ENCODE measurements at regions not wholly inside any gene's neighbourhood (a gene's known extent, or its start where the extent isn't known, plus 50 kb on each side); places are given as distances from the start of the nearest gene placed in this dataset.

DNA sequence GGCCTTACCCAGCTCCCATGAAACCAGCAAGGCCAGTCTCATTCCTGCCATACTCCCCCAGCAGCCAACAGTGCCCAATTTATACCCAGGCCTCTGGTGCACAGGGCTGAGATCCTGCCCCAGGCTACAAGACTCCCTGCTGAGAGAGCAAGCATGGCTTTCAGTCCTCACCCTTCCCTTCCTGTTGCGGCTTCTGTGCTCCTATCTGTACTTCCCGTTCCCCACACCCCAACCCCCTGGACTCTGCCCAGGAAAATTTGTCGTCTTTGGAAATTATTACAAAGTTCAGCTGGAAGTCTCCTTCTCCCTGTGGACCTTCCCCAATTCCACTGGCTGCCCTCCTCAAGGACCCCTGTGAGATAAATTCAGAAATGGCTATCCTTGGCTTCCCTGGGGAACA, 84.1 kb upstream of the GK2 start:
- H3K9me3 ChIP-seq, result no peaks in the 10 kb centered on the region
- TF ChIP-seq POLR2A (IDR thresholded peaks at IDR 0.05), result no peak
- TF ChIP-seq, protein P1, sequence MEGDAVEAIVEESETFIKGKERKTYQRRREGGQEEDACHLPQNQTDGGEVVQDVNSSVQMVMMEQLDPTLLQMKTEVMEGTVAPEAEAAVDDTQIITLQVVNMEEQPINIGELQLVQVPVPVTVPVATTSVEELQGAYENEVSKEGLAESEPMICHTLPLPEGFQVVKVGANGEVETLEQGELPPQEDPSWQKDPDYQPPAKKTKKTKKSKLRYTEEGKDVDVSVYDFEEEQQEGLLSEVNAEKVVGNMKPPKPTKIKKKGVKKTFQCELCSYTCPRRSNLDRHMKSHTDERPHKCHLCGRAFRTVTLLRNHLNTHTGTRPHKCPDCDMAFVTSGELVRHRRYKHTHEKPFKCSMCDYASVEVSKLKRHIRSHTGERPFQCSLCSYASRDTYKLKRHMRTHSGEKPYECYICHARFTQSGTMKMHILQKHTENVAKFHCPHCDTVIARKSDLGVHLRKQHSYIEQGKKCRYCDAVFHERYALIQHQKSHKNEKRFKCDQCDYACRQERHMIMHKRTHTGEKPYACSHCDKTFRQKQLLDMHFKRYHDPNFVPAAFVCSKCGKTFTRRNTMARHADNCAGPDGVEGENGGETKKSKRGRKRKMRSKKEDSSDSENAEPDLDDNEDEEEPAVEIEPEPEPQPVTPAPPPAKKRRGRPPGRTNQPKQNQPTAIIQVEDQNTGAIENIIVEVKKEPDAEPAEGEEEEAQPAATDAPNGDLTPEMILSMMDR (IDR thresholded peaks at IDR 0.05), result no peak
- no peak overlapping the region for H3K27ac ChIP-seq
- no peaks in the 10 kb centered on the region for H3K4me1 ChIP-seq
- H3K27me3 ChIP-seq, result no peaks in the 10 kb centered on the region
- H3K36me3 ChIP-seq, result no peaks in the 10 kb centered on the region
- DNase-seq, result no peak
- H3K4me3 ChIP-seq, result no peak overlapping the region

DNA sequence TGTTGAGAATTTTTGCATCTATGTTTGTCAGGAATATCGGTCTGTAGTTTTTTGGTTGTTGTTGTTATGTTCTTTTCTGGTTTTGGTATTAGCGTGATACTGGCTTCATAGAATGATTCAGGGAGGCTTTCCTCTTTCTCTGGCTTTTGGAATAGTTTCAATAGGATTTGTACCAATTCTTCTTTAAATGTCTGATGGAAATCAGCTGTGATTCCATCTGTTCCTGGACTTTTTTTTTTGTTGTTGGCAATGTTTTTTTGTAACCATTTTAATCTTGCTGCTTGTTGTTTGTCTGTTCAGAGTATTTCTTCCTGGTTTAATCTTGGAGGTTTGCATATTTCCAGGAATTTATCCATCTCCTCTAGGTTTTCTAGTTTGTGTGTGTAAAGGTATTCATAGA, 81.5 kb upstream of the GK2 start:
- no peak for TF ChIP-seq POLR2A (IDR thresholded peaks at IDR 0.05)
- TF ChIP-seq, protein P1 (IDR thresholded peaks at IDR 0.05), result no peak
- H3K27ac ChIP-seq, result no peak overlapping the region
- no peaks in the 10 kb centered on the region for H3K36me3 ChIP-seq
- H3K4me1 ChIP-seq, result no peaks in the 10 kb centered on the region
- H3K27me3 ChIP-seq, result no peaks in the 10 kb centered on the region
- H3K9me3 ChIP-seq, result no peaks in the 10 kb centered on the region
- H3K4me3 ChIP-seq, result no peak overlapping the region
- no peak for DNase-seq

DNA sequence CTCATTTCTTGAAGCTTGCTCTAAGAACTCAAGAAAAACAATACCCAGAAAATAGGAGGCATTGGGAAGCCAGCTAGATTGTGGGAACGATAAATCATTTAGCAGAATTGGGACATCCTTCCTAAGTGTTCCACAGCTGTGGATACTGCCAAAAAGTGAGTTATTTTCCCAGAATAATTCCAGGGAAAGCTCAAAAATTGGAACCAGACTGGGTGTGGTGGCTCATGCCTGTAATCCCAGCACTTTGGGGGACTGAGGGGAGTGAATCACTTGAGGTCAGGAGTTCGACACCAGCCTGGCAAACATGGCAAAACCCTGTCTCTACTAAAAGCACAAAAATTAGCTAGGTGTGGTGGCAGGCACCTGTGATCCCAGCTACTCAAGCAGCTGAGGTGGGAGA, 68.2 kb upstream of the GK2 start:
- Histone ChIP-seq H3K27ac (no peak overlapping the region), H3K27me3 (no peaks in the 10 kb centered on the region), H3K9me3 (no peaks in the 10 kb centered on the region), H3K4me1 (no peaks in the 10 kb centered on the region), H3K4me3 (no peak overlapping the region), H3K36me3 (no peaks in the 10 kb centered on the region)
- DNase-seq, result no peak
- TF ChIP-seq, protein P1 (IDR thresholded peaks at IDR 0.05), result no peak
- TF ChIP-seq POLR2A (IDR thresholded peaks at IDR 0.05), result no peak

DNA sequence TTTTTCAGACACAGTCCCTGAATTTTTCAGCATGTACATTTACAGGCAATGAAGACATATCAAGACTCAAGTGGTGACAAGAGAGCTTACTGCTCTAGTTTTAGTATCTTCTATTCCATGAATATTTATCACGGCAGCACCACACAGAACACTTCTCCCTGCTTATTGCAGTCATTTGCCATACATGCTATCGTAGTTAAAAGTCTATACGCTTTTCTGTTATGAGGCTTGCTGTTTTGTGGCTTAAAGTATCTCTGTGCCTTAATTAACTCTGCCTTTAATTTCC, 65.4 kb upstream of the GK2 start:
- no peak overlapping the region for H3K4me3 ChIP-seq
- H3K27ac ChIP-seq, result no peak overlapping the region
- no peak for DNase-seq
- no peaks in the 10 kb centered on the region for H3K27me3 ChIP-seq
- no peaks in the 10 kb centered on the region for H3K36me3 ChIP-seq
- H3K4me1 ChIP-seq, result no peaks in the 10 kb centered on the region
- H3K9me3 ChIP-seq, result no peaks in the 10 kb centered on the region
- TF ChIP-seq POLR2A (IDR thresholded peaks at IDR 0.05), result no peak

DNA sequence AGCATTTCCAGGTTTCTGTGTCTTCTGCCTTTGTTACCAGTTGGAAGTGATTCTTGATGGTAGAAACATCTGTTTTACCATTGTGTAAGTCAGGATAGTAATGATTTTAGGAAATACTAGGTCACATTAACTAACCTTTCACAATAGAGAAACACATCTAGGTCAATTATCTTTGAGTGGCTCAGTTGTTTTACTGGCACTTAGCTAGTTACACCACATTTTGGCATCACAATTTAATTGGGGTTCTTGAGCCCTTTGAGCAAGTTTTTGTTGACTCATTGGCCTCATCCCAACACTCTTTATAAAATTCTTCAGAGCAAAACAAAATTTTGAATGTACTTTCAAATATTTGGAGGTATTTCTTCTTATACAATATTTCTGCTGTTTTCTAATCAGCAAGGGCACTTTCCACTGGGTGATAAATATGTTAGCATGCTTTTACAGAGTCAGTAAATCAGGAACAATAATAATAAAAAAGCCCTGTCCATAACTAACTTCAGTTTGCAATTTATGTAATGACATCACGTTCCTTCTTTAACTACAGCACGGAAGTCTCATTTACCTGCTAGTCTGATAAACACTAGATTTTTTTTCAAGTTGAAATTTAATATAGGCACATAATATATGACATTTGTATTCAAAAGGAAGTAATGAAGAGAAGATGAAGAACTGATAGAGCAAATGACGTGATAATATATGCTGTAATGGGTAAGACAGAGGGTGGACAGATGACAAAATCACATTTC, 64.8 kb upstream of the GK2 start:
- Histone ChIP-seq H3K9me3 (no peaks in the 10 kb centered on the region), H3K4me3 (no peak overlapping the region), H3K36me3 (no peaks in the 10 kb centered on the region), H3K4me1 (no peaks in the 10 kb centered on the region), H3K27ac (no peak overlapping the region), H3K27me3 (no peaks in the 10 kb centered on the region)
- TF ChIP-seq, protein P1 (IDR thresholded peaks at IDR 0.05), result no peak
- TF ChIP-seq POLR2A (IDR thresholded peaks at IDR 0.05), result no peak
- no peak for DNase-seq

DNA sequence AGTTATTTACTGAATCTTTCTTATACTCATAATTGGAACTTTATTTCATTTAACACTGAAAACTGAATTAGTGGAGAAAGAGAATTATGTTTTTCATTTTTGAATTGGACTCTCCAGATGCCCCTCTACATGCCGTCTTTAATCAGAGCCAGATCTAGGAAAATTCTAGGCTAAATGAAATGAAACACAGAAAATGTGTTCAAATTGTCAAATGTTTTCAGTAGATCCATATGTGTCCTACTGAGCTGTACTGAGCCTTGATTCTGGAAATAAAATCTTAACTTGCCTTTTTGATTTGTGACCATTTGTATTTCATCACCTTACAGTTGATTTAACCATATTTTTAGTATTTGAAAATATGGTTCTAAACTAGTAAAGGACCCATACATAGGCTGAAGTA, 64.0 kb upstream of the GK2 start:
- no peaks in the 10 kb centered on the region for H3K36me3 ChIP-seq
- H3K4me3 ChIP-seq, result no peak overlapping the region
- no peaks in the 10 kb centered on the region for H3K9me3 ChIP-seq
- H3K27me3 ChIP-seq, result no peaks in the 10 kb centered on the region
- TF ChIP-seq POLR2A (IDR thresholded peaks at IDR 0.05), result no peak
- TF ChIP-seq, protein P1 (IDR thresholded peaks at IDR 0.05), result no peak
- no peak for DNase-seq
- H3K4me1 ChIP-seq, result no peaks in the 10 kb centered on the region
- H3K27ac ChIP-seq, result no peak overlapping the region
